T-helper 1 cell (primary cell): ENCODE measurements at regions not wholly inside any gene's neighbourhood (a gene's known extent, or its start where the extent isn't known, plus 50 kb on each side); places are given as distances from the start of the nearest gene placed in this dataset.
A peak's percentile ranks its signal among the peaks of the same experiment; 100 is the strongest.
"Not testable (repeated sequence)": the region's sequence is repeated elsewhere in the genome, so short reads cannot be mapped to it uniquely, and the experiment has no call there.

ENCODE experiments used
- DNase-seq, 5 donors: peaks; one replicate each; pipeline ENCODE4 v3.0.0-alpha.2; 2012 to 2020

DNA sequence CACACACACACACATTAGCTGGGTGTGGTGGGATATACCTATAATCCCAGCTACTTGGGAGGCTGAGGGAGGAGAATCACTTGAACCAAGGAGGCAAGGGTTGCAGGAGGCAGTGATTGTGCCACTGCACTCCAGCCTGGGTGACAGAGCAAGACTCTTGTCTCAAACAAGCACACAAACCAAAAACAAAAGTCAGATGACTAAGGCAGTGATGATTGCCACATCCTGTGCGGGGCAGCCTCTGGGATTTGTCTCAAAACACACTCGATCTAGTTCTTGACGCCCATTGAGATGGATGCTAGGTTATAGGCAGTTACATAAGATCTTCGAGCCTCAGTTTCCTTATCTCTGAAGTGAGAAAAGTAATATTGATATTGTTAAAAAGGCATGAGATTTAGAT lies 57.8 kb upstream of the NBPF8 start:
- DNase-seq = peak; percentile 12 to 84 (median 47)

GRCh38 chr1:120356170-120356569 lies 58.7 kb upstream of the NBPF8 start:
- DNase-seq = peak in 1 of 5 donors; percentile 3

DNA sequence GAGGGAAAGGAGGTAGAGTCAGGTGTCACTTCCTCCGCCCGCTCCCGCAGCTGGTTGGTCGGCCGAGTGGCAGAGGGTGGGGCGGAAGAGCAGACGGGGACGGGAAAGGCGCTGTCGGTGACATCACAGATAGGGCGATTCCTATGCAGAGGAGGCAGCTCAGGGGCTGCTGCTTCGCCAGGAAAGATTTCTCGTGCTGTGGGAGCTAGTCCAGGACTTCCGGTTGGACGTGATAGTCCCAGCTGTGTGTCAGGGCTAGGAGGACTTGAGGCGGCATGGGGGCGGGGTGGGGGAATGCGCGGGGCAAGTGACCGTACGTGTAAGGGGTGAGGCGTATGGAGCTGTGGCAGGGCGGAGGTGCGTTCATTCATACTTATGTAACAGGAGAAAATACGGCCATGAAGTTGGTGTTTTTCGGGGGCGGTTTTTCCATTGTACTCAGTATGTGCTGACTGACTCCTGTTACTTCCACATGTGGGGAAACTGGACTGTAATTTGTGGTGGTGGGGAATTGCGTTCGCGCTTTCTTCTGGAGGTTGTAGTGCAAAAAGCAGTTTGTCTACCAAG lies 60.1 kb upstream of the NBPF8 start:
- DNase-seq = peak; percentile 19 to 66 (median 30)

- DNase-seq = not testable (repeated sequence)
Measured at GRCh38 chr1:120342231-120343073, 72.4 kb upstream of the NBPF8 start.

GRCh38 chr1:120341756-120342155 lies 73.1 kb upstream of the NBPF8 start:
- peak in 1 of 5 donors; percentile 0 for DNase-seq

GRCh38 chr1:120340838-120341751 lies 73.7 kb upstream of the NBPF8 start:
- DNase-seq = peak in 4 of 5 donors; percentile 39 to 65 (median 53)

DNA sequence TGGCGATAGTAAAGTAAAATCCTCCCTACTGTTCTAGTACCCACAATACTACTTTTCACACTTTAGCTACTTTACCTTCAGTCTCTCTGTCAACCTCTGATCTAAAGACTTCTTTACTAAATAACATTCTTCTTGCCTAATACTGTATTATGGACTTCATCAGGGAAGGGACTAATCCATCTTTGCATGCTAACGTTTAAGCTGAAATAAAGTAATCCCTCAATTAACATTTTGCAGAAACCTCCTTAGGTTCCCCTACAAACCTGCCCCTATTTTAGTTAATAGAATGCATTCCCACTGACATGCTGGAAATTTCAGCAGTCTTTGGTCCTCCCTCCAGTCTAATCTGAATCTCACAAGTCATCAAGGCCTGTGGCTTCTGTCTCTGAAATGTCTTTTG lies 99.1 kb upstream of the NBPF8 start:
- not testable (repeated sequence) for DNase-seq

GRCh38 chr1:120311930-120312329 lies 102.9 kb upstream of the NBPF8 start:
- DNase-seq = not testable (repeated sequence)

- not testable (repeated sequence) for DNase-seq
Measured at GRCh38 chr1:120308940-120309578, 105.8 kb upstream of the NBPF8 start.

- not testable (repeated sequence) for DNase-seq
Measured at GRCh38 chr1:120305046-120305445, 109.8 kb upstream of the NBPF8 start.

DNA sequence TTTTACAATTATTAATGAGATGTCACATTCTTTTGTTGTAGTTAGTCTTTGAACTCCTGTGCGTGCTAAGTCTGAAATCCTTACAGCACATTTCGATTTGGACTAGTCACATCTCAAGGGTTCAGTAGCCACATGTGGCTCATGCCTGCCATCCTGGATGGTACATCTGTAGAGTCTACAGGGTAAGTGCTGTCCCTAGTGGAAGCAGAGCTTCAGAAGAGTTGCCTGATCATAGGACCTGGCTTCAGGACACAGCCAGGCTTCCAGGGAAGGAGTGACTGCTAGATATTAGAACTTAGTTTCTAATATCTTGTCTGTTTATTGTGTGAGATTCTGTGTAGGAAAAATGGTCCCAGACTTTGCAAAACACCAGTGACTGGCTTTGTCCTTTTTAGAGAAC lies 110.5 kb upstream of the NBPF8 start:
- DNase-seq = not testable (repeated sequence)

GRCh38 chr1:120299433-120300057 lies 115.3 kb upstream of the NBPF8 start:
- DNase-seq = not testable (repeated sequence)

- not testable (repeated sequence) for DNase-seq
Measured at GRCh38 chr1:120298487-120298886, 116.3 kb upstream of the NBPF8 start.

DNA sequence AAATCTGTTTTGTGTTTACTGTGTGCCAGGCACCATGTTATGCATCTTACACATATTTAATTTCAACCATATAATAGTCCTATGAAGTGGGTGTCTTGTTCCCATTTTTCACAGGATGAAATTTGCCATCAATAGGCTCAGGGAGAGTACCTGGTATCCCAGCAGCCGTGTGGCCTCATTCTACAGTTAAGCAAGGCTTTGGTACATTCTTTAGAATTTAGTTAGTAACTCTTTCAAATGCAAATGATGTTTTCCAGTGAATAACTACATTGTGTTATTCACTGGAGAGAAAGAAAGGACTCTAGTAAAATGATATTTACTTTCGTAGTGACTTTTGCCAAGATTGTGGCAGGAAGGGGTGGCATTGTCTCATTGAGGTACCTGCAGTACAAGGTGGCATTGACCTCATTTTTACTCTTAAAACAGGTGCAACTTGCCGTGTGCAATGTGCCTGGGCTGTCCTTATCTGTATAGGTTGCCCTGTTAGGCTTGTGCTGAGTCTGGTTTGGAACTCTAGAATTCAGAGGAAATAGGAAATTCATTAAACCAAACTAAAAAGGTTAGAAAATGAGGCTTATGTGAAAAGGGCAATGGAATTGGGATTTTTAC lies 117.4 kb upstream of the NBPF8 start:
- not testable (repeated sequence) for DNase-seq

DNA sequence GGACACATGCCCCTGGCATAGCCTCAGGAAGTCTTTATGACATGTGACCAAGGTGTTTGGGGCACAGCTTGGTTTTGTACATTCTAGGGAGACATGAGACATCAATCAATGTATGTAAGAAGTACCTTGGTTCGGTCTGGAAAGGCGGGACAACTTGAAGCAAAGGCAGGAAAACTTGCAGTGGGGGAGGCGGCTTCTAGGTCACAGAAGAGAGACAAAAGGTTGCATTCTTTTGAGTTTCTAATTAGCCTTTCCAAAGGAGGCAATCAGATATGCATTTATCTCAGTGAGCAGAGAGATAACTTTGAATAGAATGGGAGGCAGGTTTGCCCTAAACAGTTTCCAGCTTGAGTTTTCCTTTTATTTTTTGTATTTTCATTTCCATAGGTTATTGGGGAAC lies 113.8 kb upstream of the SEC22B start:
- not testable (repeated sequence) for DNase-seq

DNA sequence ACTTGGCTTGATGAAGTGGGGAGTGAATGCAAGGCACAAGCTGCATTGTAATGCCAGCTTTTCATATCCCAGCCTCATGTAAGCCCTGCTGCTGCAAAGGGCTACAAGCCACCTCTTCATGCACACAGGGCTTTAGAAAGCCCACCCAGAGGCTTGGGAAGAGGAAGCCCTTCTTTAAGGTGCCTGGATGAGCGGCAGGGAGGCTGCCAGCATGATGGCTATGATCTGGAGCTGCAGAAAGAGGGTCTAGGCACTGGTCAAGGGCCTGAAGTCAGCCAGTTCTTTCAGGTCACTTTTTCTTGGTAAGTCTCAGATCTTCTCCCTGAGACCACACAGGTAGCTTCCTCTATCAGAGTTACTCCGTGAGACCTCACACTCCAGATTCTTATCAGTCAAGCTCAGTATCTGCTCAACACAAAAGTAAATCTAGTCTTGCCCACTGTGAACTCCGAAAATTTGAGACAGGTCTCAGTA lies 113.3 kb upstream of the SEC22B start:
- not testable (repeated sequence) for DNase-seq

GRCh38 chr1:120288814-120289600 lies 112.7 kb upstream of the SEC22B start:
- DNase-seq = not testable (repeated sequence)

DNA sequence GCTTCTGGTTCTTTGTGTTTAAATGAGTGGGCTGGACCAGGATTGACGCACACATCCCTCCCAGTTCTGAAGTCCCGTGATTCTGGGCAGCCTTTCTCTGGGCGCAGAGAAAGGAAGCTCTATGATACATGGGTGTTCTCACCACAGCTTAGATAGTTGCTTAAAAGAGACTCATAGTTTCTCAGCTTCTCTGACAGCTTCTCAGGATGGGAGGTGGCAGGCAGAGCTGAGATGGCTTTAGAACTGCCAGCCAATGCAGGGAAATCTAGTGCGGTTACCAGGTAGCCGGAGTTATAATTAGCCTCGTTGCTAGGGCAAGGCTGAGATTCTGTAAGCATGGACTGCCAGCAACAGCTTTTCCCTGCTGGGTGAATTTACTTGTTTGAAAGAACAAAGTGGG lies 111.8 kb upstream of the SEC22B start:
- not testable (repeated sequence) for DNase-seq

DNA sequence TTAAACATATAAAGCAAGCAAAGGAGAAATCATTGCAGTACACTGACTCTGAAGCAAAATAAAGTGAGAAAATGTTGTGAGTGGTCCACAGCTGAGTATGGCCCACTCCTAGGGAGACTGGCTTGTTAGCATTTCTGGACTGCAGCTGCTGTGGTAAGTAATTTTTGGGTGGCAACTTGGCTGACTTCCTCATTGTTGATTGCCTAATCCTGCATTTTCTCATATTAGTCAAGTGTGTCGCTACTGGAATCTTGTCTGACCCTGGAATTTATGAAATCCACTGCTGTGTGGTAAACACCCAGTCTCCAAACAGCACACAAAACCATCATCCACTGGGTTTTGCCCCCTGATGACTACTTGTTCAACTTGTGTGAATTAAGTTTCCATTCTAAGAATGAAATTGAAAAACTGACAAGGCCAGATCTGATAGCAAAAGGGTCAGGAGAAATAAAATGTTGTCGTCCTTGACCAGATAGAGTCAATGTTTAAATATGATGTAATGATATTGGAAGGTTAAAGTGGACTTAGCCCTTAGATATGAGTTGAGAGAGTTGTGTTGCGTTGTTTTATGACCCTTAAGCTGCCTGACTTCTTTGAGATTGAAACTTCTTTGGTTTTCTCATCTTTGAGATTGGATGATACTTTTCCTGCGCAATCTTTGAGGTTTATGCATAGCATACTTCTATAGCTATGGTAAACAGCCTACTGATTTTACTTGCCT lies 106.6 kb upstream of the SEC22B start:
- not testable (repeated sequence) for DNase-seq

DNA sequence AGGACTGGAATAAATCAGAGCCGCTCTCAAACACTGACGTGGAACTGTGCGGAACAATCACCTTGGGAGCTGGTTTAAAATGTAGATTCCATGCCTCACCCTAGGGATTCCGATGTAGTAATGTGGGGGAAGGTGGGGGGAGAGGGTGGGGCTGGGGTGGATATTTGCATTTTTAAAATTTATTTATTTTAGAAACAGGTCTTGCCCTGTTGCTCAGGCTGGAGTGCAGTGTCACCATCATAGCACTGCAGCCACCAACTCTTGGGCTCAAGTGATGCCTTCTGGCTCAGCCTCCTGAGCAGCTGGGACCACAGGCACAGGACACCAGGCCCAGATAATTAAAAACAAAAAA lies 101.9 kb upstream of the SEC22B start:
- not testable (repeated sequence) for DNase-seq
